ENCODE measurements at regions not wholly inside any gene's neighbourhood (a gene's known extent, or its start where the extent isn't known, plus 50 kb on each side); places are given as distances from the start of the nearest gene placed in this dataset.

DNA sequence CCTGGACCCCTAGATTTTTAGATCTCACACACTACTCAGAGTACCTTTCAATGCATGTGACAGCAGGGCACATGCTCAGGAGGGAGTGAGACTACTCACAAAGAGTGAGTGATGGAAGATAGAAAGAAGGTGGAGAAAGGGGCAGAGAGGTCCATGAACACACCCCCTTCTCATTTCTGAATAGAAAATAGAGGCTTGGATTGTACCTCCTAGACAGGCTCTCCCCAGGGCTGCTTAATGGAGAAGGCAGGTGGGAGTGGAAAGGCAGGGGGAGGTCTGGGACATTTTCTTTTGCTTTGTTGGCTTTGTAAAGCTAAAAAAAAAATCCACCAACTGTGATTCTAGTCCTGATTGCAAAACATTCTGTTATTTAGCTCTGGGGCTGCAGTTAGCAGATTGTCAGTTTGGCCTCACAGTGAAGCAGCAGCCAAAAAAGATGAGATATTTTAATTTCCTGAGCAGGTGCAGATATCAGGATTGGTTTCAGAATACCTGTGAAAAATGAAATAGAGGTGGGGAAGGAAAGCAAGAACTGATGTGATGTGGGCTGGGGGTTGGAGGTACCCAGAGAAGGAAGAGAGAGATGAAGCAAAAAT lies 119.3 kb upstream of the GYPC start:
- Histone ChIP-seq H3K9me3 (no peaks in the 10 kb centered on the region), H3K4me1 (no peaks in the 10 kb centered on the region), H3K36me3 (no peaks in the 10 kb centered on the region), H3K27ac (no peak overlapping the region), H3K4me3 (no peak overlapping the region), H3K27me3 (no peaks in the 10 kb centered on the region)
- no peak for TF ChIP-seq POLR2A (IDR thresholded peaks at IDR 0.05)
- no peak for TF ChIP-seq CTCF (IDR thresholded peaks at IDR 0.05)
- no peak for DNase-seq

DNA sequence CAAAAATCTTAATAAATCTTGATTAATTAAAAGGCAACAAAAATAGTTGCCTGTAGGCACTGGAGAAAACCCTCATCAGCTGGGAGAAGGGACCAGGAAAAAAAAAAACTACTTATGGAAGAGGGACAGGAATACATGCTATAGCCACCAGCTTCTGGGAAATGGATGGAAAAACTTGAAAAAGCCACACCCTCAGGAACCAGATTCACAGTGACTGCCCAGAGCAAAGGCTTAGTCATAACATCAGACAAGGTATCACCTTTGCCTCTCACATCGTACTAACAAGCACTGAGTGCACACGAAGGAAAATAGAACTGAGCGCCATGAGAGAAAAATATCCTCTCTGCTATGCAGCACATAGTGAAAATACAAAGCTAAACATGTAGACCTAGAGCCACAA lies 116.9 kb upstream of the GYPC start:
- no peak for TF ChIP-seq CTCF (IDR thresholded peaks at IDR 0.05)
- no peak for TF ChIP-seq POLR2A (IDR thresholded peaks at IDR 0.05)
- DNase-seq, result no peak
- no peaks in the 10 kb centered on the region for H3K9me3 ChIP-seq

GRCh38 chr2:126542247-126542646 lies 113.7 kb upstream of the GYPC start:
- H3K4me3 ChIP-seq, result no peak overlapping the region

More for the DNA sequence above, 116.9 kb upstream of the GYPC start:
- Histone ChIP-seq H3K27me3 (no peaks in the 10 kb centered on the region), H3K27ac (no peak overlapping the region), H3K36me3 (no peaks in the 10 kb centered on the region), H3K4me3 (no peak overlapping the region), H3K4me1 (no peaks in the 10 kb centered on the region)

GRCh38 chr2:126543081-126543480 lies 112.9 kb upstream of the GYPC start:
- no peaks in the 10 kb centered on the region for H3K36me3 ChIP-seq
- H3K27ac ChIP-seq, result no peak overlapping the region
- H3K4me1 ChIP-seq, result no peaks in the 10 kb centered on the region

More at GRCh38 chr2:126542247-126542646, 113.7 kb upstream of the GYPC start:
- Histone ChIP-seq H3K27ac (no peak overlapping the region), H3K27me3 (no peaks in the 10 kb centered on the region), H3K4me1 (no peaks in the 10 kb centered on the region), H3K9me3 (no peaks in the 10 kb centered on the region), H3K36me3 (no peaks in the 10 kb centered on the region)
- DNase-seq, result no peak
- TF ChIP-seq POLR2A (IDR thresholded peaks at IDR 0.05) (no peak), CTCF (IDR thresholded peaks at IDR 0.05) (no peak)

DNA sequence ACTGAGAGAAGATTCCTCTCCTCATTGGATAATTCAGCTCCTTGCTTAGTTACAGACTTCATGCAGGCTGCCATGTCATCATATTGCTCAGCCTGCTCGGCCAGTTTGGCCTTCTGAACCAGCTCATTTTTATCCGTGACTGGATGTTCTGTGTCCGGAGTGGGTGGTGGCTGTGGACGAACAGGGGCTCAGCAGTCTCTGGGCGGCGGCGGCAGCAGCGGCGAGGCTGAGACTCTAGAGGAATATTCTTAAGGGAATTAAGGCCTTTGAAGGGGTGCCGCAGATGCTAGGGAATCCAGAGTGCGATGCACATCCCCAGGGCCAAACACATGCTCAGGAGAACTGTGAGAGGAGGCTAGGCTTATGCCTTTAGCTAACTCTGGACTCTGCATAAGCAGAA lies 97.9 kb upstream of the GYPC start:
- DNase-seq, result no peak
- Histone ChIP-seq H3K27ac (no peak overlapping the region), H3K4me1 (no peaks in the 10 kb centered on the region), H3K27me3 (no peaks in the 10 kb centered on the region), H3K9me3 (no peaks in the 10 kb centered on the region), H3K4me3 (no peak overlapping the region), H3K36me3 (no peaks in the 10 kb centered on the region)
- TF ChIP-seq POLR2A (IDR thresholded peaks at IDR 0.05) (no peak), CTCF (IDR thresholded peaks at IDR 0.05) (no peak)

More at GRCh38 chr2:126543081-126543480, 112.9 kb upstream of the GYPC start:
- no peak overlapping the region for H3K4me3 ChIP-seq
- DNase-seq, result no peak
- TF ChIP-seq POLR2A (IDR thresholded peaks at IDR 0.05), result no peak
- no peak for TF ChIP-seq CTCF (IDR thresholded peaks at IDR 0.05)
- no peaks in the 10 kb centered on the region for H3K27me3 ChIP-seq
- H3K9me3 ChIP-seq, result no peaks in the 10 kb centered on the region

DNA sequence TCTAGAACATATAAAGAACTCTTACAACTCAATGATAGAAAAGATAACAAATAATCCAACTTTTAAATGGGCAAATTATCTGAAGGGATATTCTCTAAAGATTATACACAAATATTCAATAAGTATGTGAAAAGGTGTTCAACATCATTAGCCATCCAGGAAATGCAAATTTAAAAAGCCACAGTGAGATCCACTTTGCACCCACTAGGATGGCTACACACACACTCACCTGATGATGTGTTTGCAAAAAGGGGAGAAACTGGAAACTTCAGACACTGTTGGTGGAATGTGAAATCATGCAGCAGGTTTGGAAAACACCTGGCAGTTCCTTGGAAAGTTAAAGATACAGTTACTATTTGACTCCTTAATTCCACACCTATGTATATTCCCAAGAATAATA lies 87.2 kb upstream of the GYPC start:
- no peak for TF ChIP-seq POLR2A (IDR thresholded peaks at IDR 0.05)
- TF ChIP-seq CTCF (IDR thresholded peaks at IDR 0.05), result no peak

More for the DNA sequence above, 87.2 kb upstream of the GYPC start:
- no peak overlapping the region for H3K27ac ChIP-seq
- H3K4me1 ChIP-seq, result no peaks in the 10 kb centered on the region
- no peak overlapping the region for H3K4me3 ChIP-seq
- H3K27me3 ChIP-seq, result no peaks in the 10 kb centered on the region
- no peak for DNase-seq
- H3K36me3 ChIP-seq, result no peaks in the 10 kb centered on the region
- H3K9me3 ChIP-seq, result no peaks in the 10 kb centered on the region
